H9 (cell line): ENCODE measurements at regions not wholly inside any gene's neighbourhood (a gene's known extent, or its start where the extent isn't known, plus 50 kb on each side); places are given as distances from the start of the nearest gene placed in this dataset.

ENCODE experiments used
- DNase-seq: peaks from one replicate; pipeline ENCODE4 v3.0.0-alpha.2; 2017
- H2AFZ ChIP-seq: one replicate; pipeline ENCODE4 v1.6.1; 2013; ENCODE audit warnings: mild to moderate bottlenecking, low read length, control low read depth, moderate library complexity
- H2AK5ac ChIP-seq: 2 replicates; pipeline ENCODE4 v1.6.1; 2013; ENCODE audit warnings: low read length, control low read depth, mixed read lengths; ENCODE audit not compliant: insufficient read length
- H2BK120ac ChIP-seq: one replicate; pipeline ENCODE4 v1.6.1; 2013; ENCODE audit warnings: low read depth, mild to moderate bottlenecking, low read length, control low read depth, inconsistent platforms; ENCODE audit not compliant: poor library complexity, severe bottlenecking
- H2BK12ac ChIP-seq: 2 replicates; pipeline ENCODE4 v1.6.1; 2013; ENCODE audit warnings: low read length, control low read depth, mixed read lengths, low read depth; ENCODE audit not compliant: insufficient read length
- H2BK15ac ChIP-seq: 2 replicates; pipeline ENCODE4 v1.6.1; 2013; ENCODE audit warnings: low read depth, low read length, control low read depth
- H2BK20ac ChIP-seq: one replicate; pipeline ENCODE4 v1.6.1; 2013; ENCODE audit warnings: low read depth, mild to moderate bottlenecking, low read length, control low read depth, inconsistent platforms; ENCODE audit not compliant: poor library complexity, severe bottlenecking
- H2BK5ac ChIP-seq: 2 replicates; pipeline ENCODE4 v1.6.1; 2013; ENCODE audit warnings: low read length, control low read depth, mixed read lengths; ENCODE audit not compliant: insufficient read length
- H3K14ac ChIP-seq: 2 replicates; pipeline ENCODE4 v1.6.1; 2013; ENCODE audit warnings: low read length, control low read depth; ENCODE audit not compliant: insufficient read depth
- H3K18ac ChIP-seq: 2 replicates; pipeline ENCODE4 v1.6.1; 2013; ENCODE audit warnings: low read depth, mild to moderate bottlenecking, mixed read lengths, low read length, control low read depth; ENCODE audit not compliant: insufficient read length
- H3K23ac ChIP-seq: 2 replicates; pipeline ENCODE4 v1.6.1; 2013; ENCODE audit warnings: low read length, control low read depth, mixed read lengths, low read depth; ENCODE audit not compliant: insufficient read length
- H3K23me2 ChIP-seq: 2 replicates; pipeline ENCODE4 v1.6.1; 2013; ENCODE audit warnings: low read depth, mild to moderate bottlenecking, mixed read lengths, low read length, control low read depth; ENCODE audit not compliant: insufficient read length, poor library complexity, severe bottlenecking
- H3K27ac ChIP-seq: 2 replicates; pipeline ENCODE4 v1.5.1; 2013; ENCODE audit warnings: low read length, control low read depth, mixed read lengths, low read depth; ENCODE audit not compliant: insufficient read length
- H3K27me3 ChIP-seq: 2 replicates; pipeline ENCODE4 v1.6.1; 2013; ENCODE audit warnings: low read length, control low read depth, inconsistent platforms; ENCODE audit not compliant: insufficient read depth
- H3K4ac ChIP-seq: 2 replicates; pipeline ENCODE4 v1.6.1; 2013; ENCODE audit warnings: low read depth, mild to moderate bottlenecking, control low read depth, inconsistent platforms, low read length, moderate library complexity
- H3K4me1 ChIP-seq: 2 replicates; pipeline ENCODE4 v1.6.1; 2013; ENCODE audit warnings: low read length, control low read depth, inconsistent platforms; ENCODE audit not compliant: insufficient read depth
- H3K4me2 ChIP-seq: 2 replicates; pipeline ENCODE4 v1.6.1; 2013; ENCODE audit warnings: low read length, control low read depth, mixed read lengths; ENCODE audit not compliant: insufficient read length, insufficient read depth
- H3K56ac ChIP-seq: 2 replicates; pipeline ENCODE4 v1.6.1; 2013; ENCODE audit warnings: low read depth, mild to moderate bottlenecking, mixed read lengths, low read length, control low read depth; ENCODE audit not compliant: insufficient read length
- H3K79me1 ChIP-seq: 2 replicates; pipeline ENCODE4 v1.6.1; 2013; ENCODE audit warnings: low read depth, mild to moderate bottlenecking, moderate library complexity, low read length, control low read depth, inconsistent platforms; ENCODE audit not compliant: insufficient read depth, poor library complexity, severe bottlenecking
- H3K79me2 ChIP-seq: 2 replicates; pipeline ENCODE4 v1.6.1; 2013; ENCODE audit warnings: low read length, control low read depth, inconsistent platforms; ENCODE audit not compliant: insufficient read depth
- H3K9ac ChIP-seq: 2 replicates; pipeline ENCODE4 v1.6.1; 2013; ENCODE audit warnings: low read length, control low read depth, mixed read lengths; ENCODE audit not compliant: insufficient read length; ENCODE audit errors: extremely low read depth
- H3K9me3 ChIP-seq: one replicate; pipeline ENCODE4 v1.6.1; 2013; ENCODE audit warnings: low read depth, low read length, inconsistent platforms; ENCODE audit not compliant: control insufficient read depth
- H3T11ph ChIP-seq: one replicate; pipeline ENCODE4 v1.6.1; 2013; ENCODE audit warnings: mild to moderate bottlenecking, low read length, control low read depth, inconsistent platforms
- H4K20me1 ChIP-seq: one replicate; pipeline ENCODE4 v1.6.1; 2013; ENCODE audit not compliant: control insufficient read depth, insufficient read length, insufficient read depth
- H4K5ac ChIP-seq: 2 replicates; pipeline ENCODE4 v1.6.1; 2013; ENCODE audit warnings: low read depth, mild to moderate bottlenecking, mixed read lengths, low read length, control low read depth; ENCODE audit not compliant: insufficient read length
- H4K8ac ChIP-seq: replicated peaks from 2 replicates; pipeline ENCODE4 v1.6.1; 2013; ENCODE audit warnings: low read length, control low read depth, mixed read lengths, low read depth; ENCODE audit not compliant: insufficient read length
- H4K91ac ChIP-seq: 2 replicates; pipeline ENCODE4 v1.6.1; 2013; ENCODE audit warnings: low read depth, mild to moderate bottlenecking, moderate library complexity, mixed read lengths, low read length, control low read depth; ENCODE audit not compliant: insufficient read length
- H3K27ac Mint-ChIP-seq, 3 experiments: 2 replicates in 2 of 3; 3 replicates in 1 of 3; pipeline ENCODE4 v1.8.0; 2020 to 2021; ENCODE audit warnings: mixed read lengths in 3 of 3, mild to moderate bottlenecking in 1 of 3, moderate library complexity in 1 of 3
- H3K27me3 Mint-ChIP-seq: 2 replicates; pipeline ENCODE4 v1.8.0; 2021; ENCODE audit warnings: low read depth, mild to moderate bottlenecking, moderate library complexity, mixed read lengths
- H3K36me3 Mint-ChIP-seq, 3 experiments: 2 replicates in 2 of 3; 3 replicates in 1 of 3; pipeline ENCODE4 v1.8.0; 2020 to 2021; ENCODE audit warnings: low read depth in 3 of 3, mixed read lengths in 3 of 3; ENCODE audit not compliant: insufficient read depth in 1 of 3
- H3K4me1 Mint-ChIP-seq, 2 experiments: 2 replicates each; pipeline ENCODE4 v1.8.0; 2020; ENCODE audit warnings: mixed read lengths in 2 of 2
- H3K4me3 Mint-ChIP-seq, 2 experiments: 2 replicates in 1 of 2; 3 replicates in 1 of 2; pipeline ENCODE4 v1.8.0; 2020 to 2021; ENCODE audit warnings: mild to moderate bottlenecking in 2 of 2, mixed read lengths in 2 of 2, moderate library complexity in 1 of 2
- H3K9me3 Mint-ChIP-seq, 2 experiments: 2 replicates in 1 of 2; 3 replicates in 1 of 2; pipeline ENCODE4 v1.8.0; 2020; ENCODE audit warnings: mild to moderate bottlenecking in 2 of 2, mixed read lengths in 2 of 2, moderate library complexity in 1 of 2
- TF ChIP-seq, protein P1 (sequence below): fragments of 200-600 bp; sonication (generic); conservative IDR thresholded peaks from 3 replicates; pipeline ENCODE4 v1.8.0; 2021; ENCODE audit warnings: antibody characterized with exemption, mild to moderate bottlenecking

DNA sequence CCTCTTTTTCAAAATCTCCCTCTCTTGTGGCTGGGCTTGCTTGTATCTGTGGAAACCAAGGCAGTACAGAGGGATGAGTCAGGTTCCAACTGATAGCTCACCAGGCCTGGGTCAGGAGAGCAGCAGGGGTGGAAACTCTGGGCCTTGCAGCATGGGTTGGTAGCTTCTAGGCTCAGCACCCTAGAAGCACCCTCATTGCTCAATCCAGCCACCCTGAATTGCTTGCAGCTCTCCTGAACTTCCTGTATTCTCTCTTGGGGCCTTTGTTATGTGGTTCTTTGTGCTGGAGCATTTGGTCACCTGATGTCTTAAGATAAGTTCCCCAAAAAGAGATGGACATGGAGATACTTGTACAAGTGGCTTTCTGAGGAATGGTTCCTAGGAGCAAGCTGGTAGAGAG, 169.4 kb downstream of the IRX5 start:
- Mint-ChIP-seq H3K27ac (no peak overlapping the region), H3K9me3 (no peaks in the 10 kb centered on the region; a peak in 1 of 5 replicates), H3K4me1 (no peaks in the 10 kb centered on the region), H3K36me3 (peaks cover 0 to 3% (median 0%) of the 10 kb centered on the region in 3 experiments; a peak in 1 of 7 replicates), H3K4me3 (no peak overlapping the region), H3K27me3 (peaks cover 6% of the 10 kb centered on the region)
- H3K27ac ChIP-seq, result no peak overlapping the region
- no peak overlapping the region for H2AK5ac ChIP-seq
- TF ChIP-seq, protein P1, sequence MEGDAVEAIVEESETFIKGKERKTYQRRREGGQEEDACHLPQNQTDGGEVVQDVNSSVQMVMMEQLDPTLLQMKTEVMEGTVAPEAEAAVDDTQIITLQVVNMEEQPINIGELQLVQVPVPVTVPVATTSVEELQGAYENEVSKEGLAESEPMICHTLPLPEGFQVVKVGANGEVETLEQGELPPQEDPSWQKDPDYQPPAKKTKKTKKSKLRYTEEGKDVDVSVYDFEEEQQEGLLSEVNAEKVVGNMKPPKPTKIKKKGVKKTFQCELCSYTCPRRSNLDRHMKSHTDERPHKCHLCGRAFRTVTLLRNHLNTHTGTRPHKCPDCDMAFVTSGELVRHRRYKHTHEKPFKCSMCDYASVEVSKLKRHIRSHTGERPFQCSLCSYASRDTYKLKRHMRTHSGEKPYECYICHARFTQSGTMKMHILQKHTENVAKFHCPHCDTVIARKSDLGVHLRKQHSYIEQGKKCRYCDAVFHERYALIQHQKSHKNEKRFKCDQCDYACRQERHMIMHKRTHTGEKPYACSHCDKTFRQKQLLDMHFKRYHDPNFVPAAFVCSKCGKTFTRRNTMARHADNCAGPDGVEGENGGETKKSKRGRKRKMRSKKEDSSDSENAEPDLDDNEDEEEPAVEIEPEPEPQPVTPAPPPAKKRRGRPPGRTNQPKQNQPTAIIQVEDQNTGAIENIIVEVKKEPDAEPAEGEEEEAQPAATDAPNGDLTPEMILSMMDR, result no peak
- H3K9ac ChIP-seq, result no peak overlapping the region
- no peak overlapping the region for H4K5ac ChIP-seq
- no peak overlapping the region for H3K18ac ChIP-seq
- H3K4ac ChIP-seq, result no peak overlapping the region
- no peak overlapping the region for H3T11ph ChIP-seq
- H2AFZ ChIP-seq, result no peak overlapping the region
- no peak overlapping the region for H2BK12ac ChIP-seq
- no peak overlapping the region for H4K8ac ChIP-seq
- no peaks in the 10 kb centered on the region for H3K9me3 ChIP-seq
- no peak overlapping the region for H4K91ac ChIP-seq
- no peaks in the 10 kb centered on the region for H3K27me3 ChIP-seq
- no peak overlapping the region for H2BK15ac ChIP-seq
- no peaks in the 10 kb centered on the region for H3K4me1 ChIP-seq
- H4K20me1 ChIP-seq, result no peaks in the 10 kb centered on the region
- DNase-seq, result no peak
- no peak overlapping the region for H3K56ac ChIP-seq
- no peaks in the 10 kb centered on the region for H3K79me1 ChIP-seq
- H3K14ac ChIP-seq, result no peak overlapping the region
- no peak overlapping the region for H3K23ac ChIP-seq
- H3K79me2 ChIP-seq, result no peaks in the 10 kb centered on the region
- no peak overlapping the region for H2BK20ac ChIP-seq
- H2BK5ac ChIP-seq, result no peak overlapping the region
- no peak overlapping the region for H3K4me2 ChIP-seq
- H2BK120ac ChIP-seq, result no peak overlapping the region
- H3K23me2 ChIP-seq, result no peaks in the 10 kb centered on the region
